SU-DHL-6 (cell line): ENCODE measurements at regions not wholly inside any gene's neighbourhood (a gene's known extent, or its start where the extent isn't known, plus 50 kb on each side); places are given as distances from the start of the nearest gene placed in this dataset.

Experiments used
- EZH2phosphoT487 ChIP-seq: fragments of 200-600 bp; sonication (generic), shearing (Covaris generic); conservative IDR thresholded peaks from 2 replicates; pipeline ENCODE4 v1.6.1; 2018; ENCODE audit warnings: mild to moderate bottlenecking, antibody characterized with exemption, low read length, moderate library complexity, mixed read lengths
- TF ChIP-seq, protein P1 (sequence below): fragments of 200-600 bp; sonication (generic); IDR thresholded peaks from one replicate; pipeline ENCODE4 v1.5.1; 2017; ENCODE audit warnings: antibody characterized with exemption, mild to moderate bottlenecking, low read length, moderate library complexity; ENCODE audit not compliant: insufficient read depth, poor library complexity, severe bottlenecking

DNA sequence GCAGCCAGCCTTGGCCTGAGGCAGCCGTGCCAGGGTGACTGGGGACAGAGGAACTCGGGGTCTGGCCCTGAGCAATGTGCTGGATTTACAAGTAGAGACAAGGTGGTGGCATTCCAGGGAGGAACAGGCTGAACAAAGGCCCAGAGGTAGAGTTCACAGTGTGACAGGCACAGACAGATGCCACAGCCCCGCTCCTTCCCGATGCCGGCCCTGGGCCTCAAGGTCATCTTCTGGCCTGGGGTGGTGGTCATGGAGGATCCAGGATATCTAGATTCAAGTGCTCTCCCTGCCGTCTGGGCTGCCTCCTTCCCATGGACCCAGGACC is 68.9 kb upstream of the COL13A1 start:
- TF ChIP-seq, protein P1, sequence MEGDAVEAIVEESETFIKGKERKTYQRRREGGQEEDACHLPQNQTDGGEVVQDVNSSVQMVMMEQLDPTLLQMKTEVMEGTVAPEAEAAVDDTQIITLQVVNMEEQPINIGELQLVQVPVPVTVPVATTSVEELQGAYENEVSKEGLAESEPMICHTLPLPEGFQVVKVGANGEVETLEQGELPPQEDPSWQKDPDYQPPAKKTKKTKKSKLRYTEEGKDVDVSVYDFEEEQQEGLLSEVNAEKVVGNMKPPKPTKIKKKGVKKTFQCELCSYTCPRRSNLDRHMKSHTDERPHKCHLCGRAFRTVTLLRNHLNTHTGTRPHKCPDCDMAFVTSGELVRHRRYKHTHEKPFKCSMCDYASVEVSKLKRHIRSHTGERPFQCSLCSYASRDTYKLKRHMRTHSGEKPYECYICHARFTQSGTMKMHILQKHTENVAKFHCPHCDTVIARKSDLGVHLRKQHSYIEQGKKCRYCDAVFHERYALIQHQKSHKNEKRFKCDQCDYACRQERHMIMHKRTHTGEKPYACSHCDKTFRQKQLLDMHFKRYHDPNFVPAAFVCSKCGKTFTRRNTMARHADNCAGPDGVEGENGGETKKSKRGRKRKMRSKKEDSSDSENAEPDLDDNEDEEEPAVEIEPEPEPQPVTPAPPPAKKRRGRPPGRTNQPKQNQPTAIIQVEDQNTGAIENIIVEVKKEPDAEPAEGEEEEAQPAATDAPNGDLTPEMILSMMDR, result no peak
- TF ChIP-seq EZH2phosphoT487, result no peak
